ENCODE measurements at regions not wholly inside any gene's neighbourhood (a gene's known extent, or its start where the extent isn't known, plus 50 kb on each side); places are given as distances from the start of the nearest gene placed in this dataset.

DNA sequence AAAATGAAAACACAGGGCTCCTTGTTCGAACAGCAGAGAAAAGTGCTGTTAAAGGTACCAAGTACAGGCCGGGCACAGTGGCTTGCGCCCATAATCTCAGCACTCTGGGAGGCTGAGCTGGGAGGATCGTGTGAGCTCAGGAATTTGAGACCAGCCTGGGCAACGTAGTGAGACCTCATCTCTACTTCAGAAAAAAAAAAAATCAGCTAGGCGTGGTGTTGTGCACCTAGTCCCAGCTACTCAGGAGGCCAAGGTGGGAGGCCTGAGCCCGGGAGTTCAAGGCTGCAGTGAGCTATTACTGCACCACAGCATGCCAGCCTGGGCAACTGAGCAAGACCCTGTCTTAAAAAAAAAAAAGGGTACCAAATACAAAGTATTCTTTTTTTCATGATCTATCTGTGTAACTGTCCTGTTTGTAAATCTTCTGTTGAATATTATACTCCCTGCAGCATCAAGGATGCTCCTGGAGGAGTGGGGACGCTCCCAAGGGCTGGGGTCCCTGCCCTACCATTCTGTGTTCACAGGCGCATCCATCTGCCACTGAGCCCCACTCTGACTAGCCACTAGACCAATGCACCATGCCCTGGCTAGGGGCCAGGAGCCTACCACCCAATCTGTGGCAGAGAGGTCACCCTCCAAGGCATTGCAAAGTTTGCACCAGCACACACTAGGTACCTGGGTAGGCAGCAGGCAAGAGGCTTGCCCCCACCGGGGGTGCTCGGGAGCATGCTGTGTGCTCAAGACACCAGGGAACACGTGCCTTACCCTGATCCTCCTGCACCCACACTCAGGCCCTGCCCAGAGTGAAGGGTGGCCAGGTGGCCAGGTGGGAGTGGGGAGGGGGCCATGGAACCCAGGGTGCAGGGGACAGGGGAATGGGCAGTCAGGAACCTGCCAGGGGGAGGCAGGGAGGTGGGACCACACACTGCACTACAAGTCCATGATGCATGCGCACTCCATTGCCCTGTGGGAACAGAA lies 67.3 kb upstream of the KMT2C start:
- Histone ChIP-seq H3K27ac (ENCODE audit: low read depth in 2 of 2, low read length in 1 of 2) (no peak overlapping the region), H3K79me2 (ENCODE audit: insufficient read depth) (no peaks in the 10 kb centered on the region), H3K9me2 (no peaks in the 10 kb centered on the region), H3K27me3 (ENCODE audit: insufficient read depth) (no peaks in the 10 kb centered on the region), H3K36me3 (replicated peaks in 1 of 2; ENCODE audit: control insufficient read depth in 1 of 2, insufficient read depth in 2 of 2, low read length in 1 of 2) (no peaks in the 10 kb centered on the region), H3K9me3 (no peaks in the 10 kb centered on the region), H3F3A (replicated peaks; ENCODE audit: insufficient read depth) (no peaks in the 10 kb centered on the region), H3K9ac (no peak overlapping the region), H3K4me1 (ENCODE audit: control insufficient read depth in 1 of 2, insufficient read depth in 2 of 2, low read depth in 1 of 2, low read length in 1 of 2) (peaks cover 0 to under 1% of the 10 kb centered on the region in 2 experiments; a peak in 1 of 4 replicates), H3K4me2 (no peak overlapping the region), H3K4me3 (ENCODE audit: low read depth in 2 of 2, low read length in 1 of 2) (no peak overlapping the region), H2AFZ (ENCODE audit: low read depth) (no peak overlapping the region), H4K20me1 (ENCODE audit: insufficient read depth) (no peaks in the 10 kb centered on the region)
- no peak for DNase-seq
- 64% methylated on average over 10 of the region's 13 CpGs for WGBS (ENCODE audit: low lambda C conversion rate)
- CTCF ChIA-PET, result interaction anchor here (1.2 to 1.3 kb wide), 2 partner anchors 10 to 20 kb away, joined by 3 read pairs; no protein-coding TSS in a partner anchor
- POLR2A ChIA-PET, result interaction anchor here (0.6 kb wide), 1 partner anchor 1415 kb away, joined by 3 read pairs; no protein-coding TSS in a partner anchor
- no peak for TF ChIP-seq TEAD4 (IDR thresholded peaks at IDR 0.05; ENCODE audit: borderline replicate concordance, insufficient read depth)
- no peak for TF ChIP-seq POLR2AphosphoS5 (IDR thresholded peaks at IDR 0.05; ENCODE audit: low read depth, low read length)
- TF ChIP-seq TAF1 (IDR thresholded peaks at IDR 0.05; ENCODE audit: borderline replicate concordance, low read depth, low read length), result no peak
- no peak for TF ChIP-seq SMC3 (IDR thresholded peaks at IDR 0.05; ENCODE audit: low read depth, low read length)
- no peak for TF ChIP-seq FOXJ3 (CRISPR knock-in tag; IDR thresholded peaks at IDR 0.05)
- TF ChIP-seq GATA2 (CRISPR knock-in tag; IDR thresholded peaks at IDR 0.05), result no peak
- no peak for TF ChIP-seq JUND (IDR thresholded peaks at IDR 0.05)
- TF ChIP-seq, protein P1, sequence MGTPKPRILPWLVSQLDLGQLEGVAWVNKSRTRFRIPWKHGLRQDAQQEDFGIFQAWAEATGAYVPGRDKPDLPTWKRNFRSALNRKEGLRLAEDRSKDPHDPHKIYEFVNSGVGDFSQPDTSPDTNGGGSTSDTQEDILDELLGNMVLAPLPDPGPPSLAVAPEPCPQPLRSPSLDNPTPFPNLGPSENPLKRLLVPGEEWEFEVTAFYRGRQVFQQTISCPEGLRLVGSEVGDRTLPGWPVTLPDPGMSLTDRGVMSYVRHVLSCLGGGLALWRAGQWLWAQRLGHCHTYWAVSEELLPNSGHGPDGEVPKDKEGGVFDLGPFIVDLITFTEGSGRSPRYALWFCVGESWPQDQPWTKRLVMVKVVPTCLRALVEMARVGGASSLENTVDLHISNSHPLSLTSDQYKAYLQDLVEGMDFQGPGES (IDR thresholded peaks at IDR 0.05; ENCODE audit: low read depth, low read length), result no peak
- TF ChIP-seq NRF1 (IDR thresholded peaks at IDR 0.05; ENCODE audit: low read depth, low read length), result no peak
- no peak for TF ChIP-seq NFIC (IDR thresholded peaks at IDR 0.05; ENCODE audit: borderline replicate concordance)
- TF ChIP-seq YY1 (IDR thresholded peaks at IDR 0.05; ENCODE audit: low read depth), result no peak
- TF ChIP-seq, protein P2, sequence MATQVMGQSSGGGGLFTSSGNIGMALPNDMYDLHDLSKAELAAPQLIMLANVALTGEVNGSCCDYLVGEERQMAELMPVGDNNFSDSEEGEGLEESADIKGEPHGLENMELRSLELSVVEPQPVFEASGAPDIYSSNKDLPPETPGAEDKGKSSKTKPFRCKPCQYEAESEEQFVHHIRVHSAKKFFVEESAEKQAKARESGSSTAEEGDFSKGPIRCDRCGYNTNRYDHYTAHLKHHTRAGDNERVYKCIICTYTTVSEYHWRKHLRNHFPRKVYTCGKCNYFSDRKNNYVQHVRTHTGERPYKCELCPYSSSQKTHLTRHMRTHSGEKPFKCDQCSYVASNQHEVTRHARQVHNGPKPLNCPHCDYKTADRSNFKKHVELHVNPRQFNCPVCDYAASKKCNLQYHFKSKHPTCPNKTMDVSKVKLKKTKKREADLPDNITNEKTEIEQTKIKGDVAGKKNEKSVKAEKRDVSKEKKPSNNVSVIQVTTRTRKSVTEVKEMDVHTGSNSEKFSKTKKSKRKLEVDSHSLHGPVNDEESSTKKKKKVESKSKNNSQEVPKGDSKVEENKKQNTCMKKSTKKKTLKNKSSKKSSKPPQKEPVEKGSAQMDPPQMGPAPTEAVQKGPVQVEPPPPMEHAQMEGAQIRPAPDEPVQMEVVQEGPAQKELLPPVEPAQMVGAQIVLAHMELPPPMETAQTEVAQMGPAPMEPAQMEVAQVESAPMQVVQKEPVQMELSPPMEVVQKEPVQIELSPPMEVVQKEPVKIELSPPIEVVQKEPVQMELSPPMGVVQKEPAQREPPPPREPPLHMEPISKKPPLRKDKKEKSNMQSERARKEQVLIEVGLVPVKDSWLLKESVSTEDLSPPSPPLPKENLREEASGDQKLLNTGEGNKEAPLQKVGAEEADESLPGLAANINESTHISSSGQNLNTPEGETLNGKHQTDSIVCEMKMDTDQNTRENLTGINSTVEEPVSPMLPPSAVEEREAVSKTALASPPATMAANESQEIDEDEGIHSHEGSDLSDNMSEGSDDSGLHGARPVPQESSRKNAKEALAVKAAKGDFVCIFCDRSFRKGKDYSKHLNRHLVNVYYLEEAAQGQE (IDR thresholded peaks at IDR 0.05; ENCODE audit: low read depth, low read length), result no peak
- no peak for TF ChIP-seq RAD21 (IDR thresholded peaks at IDR 0.05; ENCODE audit: low read length)
- TF ChIP-seq CHD2 (IDR thresholded peaks at IDR 0.05; ENCODE audit: low read length, partially characterized antibody), result no peak
- no peak for TF ChIP-seq FOSL2 (IDR thresholded peaks at IDR 0.05; ENCODE audit: borderline replicate concordance, low read depth)
- TF ChIP-seq, protein P3, sequence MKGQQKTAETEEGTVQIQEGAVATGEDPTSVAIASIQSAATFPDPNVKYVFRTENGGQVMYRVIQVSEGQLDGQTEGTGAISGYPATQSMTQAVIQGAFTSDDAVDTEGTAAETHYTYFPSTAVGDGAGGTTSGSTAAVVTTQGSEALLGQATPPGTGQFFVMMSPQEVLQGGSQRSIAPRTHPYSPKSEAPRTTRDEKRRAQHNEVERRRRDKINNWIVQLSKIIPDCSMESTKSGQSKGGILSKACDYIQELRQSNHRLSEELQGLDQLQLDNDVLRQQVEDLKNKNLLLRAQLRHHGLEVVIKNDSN (IDR thresholded peaks at IDR 0.05; ENCODE audit: borderline replicate concordance, low read depth), result no peak
- TF ChIP-seq MEF2A (IDR thresholded peaks at IDR 0.05; ENCODE audit: borderline replicate concordance, low read depth), result no peak
- TF ChIP-seq, protein P4, sequence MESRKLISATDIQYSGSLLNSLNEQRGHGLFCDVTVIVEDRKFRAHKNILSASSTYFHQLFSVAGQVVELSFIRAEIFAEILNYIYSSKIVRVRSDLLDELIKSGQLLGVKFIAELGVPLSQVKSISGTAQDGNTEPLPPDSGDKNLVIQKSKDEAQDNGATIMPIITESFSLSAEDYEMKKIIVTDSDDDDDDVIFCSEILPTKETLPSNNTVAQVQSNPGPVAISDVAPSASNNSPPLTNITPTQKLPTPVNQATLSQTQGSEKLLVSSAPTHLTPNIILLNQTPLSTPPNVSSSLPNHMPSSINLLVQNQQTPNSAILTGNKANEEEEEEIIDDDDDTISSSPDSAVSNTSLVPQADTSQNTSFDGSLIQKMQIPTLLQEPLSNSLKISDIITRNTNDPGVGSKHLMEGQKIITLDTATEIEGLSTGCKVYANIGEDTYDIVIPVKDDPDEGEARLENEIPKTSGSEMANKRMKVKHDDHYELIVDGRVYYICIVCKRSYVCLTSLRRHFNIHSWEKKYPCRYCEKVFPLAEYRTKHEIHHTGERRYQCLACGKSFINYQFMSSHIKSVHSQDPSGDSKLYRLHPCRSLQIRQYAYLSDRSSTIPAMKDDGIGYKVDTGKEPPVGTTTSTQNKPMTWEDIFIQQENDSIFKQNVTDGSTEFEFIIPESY (IDR thresholded peaks at IDR 0.05; ENCODE audit: borderline replicate concordance, low read depth), result no peak
- TF ChIP-seq, protein P5, sequence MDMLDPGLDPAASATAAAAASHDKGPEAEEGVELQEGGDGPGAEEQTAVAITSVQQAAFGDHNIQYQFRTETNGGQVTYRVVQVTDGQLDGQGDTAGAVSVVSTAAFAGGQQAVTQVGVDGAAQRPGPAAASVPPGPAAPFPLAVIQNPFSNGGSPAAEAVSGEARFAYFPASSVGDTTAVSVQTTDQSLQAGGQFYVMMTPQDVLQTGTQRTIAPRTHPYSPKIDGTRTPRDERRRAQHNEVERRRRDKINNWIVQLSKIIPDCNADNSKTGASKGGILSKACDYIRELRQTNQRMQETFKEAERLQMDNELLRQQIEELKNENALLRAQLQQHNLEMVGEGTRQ (IDR thresholded peaks at IDR 0.05; ENCODE audit: borderline replicate concordance, low read depth, low read length), result no peak

All from SK-N-SH (cell line).